Adrenal gland (tissue), 5 donors: ENCODE measurements at regions not wholly inside any gene's neighbourhood (a gene's known extent, or its start where the extent isn't known, plus 50 kb on each side); places are given as distances from the start of the nearest gene placed in this dataset.

Experiments used
- POLR2A ChIP-seq, 2 donors: fragments of 450-650 bp; IDR thresholded peaks; one replicate each; pipeline ENCODE4 v1.6.1; 2017; ENCODE audit warnings: antibody characterized with exemption in 2 of 2, mild to moderate bottlenecking in 2 of 2, moderate library complexity in 1 of 2
- TF ChIP-seq, protein P1 (sequence below), 6 experiments: fragments of 450-650 bp in 4 of 6; fragments of 200-600 bp in 2 of 6; sonication (generic) in 1 of 6; IDR thresholded peaks; 1 replicate in 5 of 6; 2 replicates in 1 of 6; pipeline versions ENCODE4 v1.5.1 to v1.8.0; 2016 to 2021; ENCODE audit warnings: antibody characterized with exemption in 6 of 6, mild to moderate bottlenecking in 2 of 6, moderate library complexity in 1 of 6
- donor health status: DM: no; HTN: no; CAD: no.

DNA sequence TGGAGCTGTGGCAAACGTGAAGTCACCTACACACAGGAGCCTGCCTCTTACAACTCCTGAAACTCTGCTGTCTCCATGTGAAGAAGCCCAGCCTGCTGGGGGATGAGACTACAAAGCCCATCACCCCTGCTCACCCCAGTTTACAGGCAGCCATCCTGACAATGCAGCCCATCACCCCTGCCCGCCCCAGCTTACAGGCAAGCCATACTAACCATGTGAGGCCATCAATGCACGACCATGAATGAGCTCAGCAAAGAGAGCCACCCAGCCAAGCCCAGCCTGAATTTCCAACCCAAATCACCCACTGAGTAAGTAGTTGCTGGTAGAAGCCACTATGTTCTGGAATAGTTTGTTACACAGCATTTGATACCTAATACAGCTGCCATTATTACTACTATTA is 185.4 kb upstream of the NSMCE3 start:
- TF ChIP-seq, protein P1, sequence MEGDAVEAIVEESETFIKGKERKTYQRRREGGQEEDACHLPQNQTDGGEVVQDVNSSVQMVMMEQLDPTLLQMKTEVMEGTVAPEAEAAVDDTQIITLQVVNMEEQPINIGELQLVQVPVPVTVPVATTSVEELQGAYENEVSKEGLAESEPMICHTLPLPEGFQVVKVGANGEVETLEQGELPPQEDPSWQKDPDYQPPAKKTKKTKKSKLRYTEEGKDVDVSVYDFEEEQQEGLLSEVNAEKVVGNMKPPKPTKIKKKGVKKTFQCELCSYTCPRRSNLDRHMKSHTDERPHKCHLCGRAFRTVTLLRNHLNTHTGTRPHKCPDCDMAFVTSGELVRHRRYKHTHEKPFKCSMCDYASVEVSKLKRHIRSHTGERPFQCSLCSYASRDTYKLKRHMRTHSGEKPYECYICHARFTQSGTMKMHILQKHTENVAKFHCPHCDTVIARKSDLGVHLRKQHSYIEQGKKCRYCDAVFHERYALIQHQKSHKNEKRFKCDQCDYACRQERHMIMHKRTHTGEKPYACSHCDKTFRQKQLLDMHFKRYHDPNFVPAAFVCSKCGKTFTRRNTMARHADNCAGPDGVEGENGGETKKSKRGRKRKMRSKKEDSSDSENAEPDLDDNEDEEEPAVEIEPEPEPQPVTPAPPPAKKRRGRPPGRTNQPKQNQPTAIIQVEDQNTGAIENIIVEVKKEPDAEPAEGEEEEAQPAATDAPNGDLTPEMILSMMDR (IDR thresholded peaks at IDR 0.05) = no peak
- TF ChIP-seq POLR2A (IDR thresholded peaks at IDR 0.05) = no peak
